Neural progenitor cell (in vitro differentiated cells): ENCODE measurements at regions not wholly inside any gene's neighbourhood (a gene's known extent, or its start where the extent isn't known, plus 50 kb on each side); places are given as distances from the start of the nearest gene placed in this dataset.

Experiments used
- EZH2 ChIP-seq: fragments of 200-600 bp; sonication (generic); IDR thresholded peaks from 2 replicates; pipeline ENCODE4 v1.6.1; 2017; ENCODE audit warnings: antibody characterized with exemption, mild to moderate bottlenecking, moderate library complexity
- TF ChIP-seq, protein P1 (sequence below): fragments of 200-600 bp; sonication (generic); IDR thresholded peaks from 2 replicates; pipeline ENCODE4 v1.5.1; 2017; ENCODE audit warnings: antibody characterized with exemption, mild to moderate bottlenecking

DNA sequence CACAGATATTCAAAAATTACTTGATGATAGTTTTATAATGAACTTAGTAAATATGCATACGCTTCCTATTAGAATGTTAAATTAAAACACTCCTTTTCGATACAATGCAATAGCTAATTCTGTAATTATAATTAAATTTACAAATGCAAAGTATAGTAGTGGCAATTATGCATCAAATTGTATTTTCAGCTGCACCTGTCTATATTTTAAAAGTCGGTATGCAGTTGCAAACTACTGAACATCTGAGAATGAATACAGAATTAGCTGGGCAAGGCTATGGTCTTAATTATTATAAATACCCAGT, 110.4 kb upstream of the ARHGAP42 start:
- TF ChIP-seq, protein P1, sequence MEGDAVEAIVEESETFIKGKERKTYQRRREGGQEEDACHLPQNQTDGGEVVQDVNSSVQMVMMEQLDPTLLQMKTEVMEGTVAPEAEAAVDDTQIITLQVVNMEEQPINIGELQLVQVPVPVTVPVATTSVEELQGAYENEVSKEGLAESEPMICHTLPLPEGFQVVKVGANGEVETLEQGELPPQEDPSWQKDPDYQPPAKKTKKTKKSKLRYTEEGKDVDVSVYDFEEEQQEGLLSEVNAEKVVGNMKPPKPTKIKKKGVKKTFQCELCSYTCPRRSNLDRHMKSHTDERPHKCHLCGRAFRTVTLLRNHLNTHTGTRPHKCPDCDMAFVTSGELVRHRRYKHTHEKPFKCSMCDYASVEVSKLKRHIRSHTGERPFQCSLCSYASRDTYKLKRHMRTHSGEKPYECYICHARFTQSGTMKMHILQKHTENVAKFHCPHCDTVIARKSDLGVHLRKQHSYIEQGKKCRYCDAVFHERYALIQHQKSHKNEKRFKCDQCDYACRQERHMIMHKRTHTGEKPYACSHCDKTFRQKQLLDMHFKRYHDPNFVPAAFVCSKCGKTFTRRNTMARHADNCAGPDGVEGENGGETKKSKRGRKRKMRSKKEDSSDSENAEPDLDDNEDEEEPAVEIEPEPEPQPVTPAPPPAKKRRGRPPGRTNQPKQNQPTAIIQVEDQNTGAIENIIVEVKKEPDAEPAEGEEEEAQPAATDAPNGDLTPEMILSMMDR = no peak
- no peak for TF ChIP-seq EZH2
